GM19395 (cell line): ENCODE measurements at regions not wholly inside any gene's neighbourhood (a gene's known extent, or its start where the extent isn't known, plus 50 kb on each side); places are given as distances from the start of the nearest gene placed in this dataset.

ENCODE experiments used
- ATAC-seq: cut with Tn5 transposase; IDR thresholded peaks from one replicate; pipeline ENCODE4 v1.9.1; 2021; ENCODE audit warnings: mild to moderate bottlenecking, moderate library complexity; ENCODE audit not compliant: unreplicated experiment

DNA sequence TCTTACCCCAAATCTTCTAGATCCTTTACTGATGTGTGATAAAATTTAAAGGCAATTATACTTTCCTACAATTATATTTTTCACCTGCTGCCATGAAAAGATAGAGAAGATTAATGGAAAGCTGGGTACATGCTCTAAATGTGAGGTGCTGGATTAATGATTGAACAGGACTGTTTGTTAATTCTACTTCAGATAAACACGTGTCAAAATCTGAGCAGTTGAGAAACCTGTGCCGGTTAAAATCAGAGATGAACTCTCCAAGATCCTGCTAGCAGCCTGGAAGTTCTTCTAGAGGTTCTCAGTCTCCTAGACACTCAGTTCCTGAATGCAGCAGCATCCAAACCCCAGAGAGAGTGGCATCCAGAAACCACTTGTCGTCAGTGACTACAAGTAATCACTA is 69.2 kb downstream of the INHBA start:
- no peak for ATAC-seq

DNA sequence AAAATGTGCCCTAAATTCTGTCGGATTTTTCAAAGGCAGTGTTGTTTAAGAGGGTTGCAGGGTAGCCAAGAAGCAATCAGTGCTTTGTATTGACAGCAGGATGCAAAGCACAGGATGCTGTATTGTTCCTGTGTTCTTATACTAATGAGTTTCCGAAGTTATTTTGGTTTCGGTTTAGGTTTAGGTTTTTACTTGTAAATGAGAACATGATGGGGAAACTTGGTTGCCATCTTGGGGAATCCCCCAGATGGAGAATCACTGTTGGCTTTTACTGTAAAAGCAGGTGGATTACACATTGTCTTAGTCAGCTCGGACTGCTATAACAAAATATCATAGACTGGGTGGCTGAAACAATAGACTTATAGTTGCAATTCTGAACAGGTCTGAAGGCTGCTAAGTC is 72.1 kb downstream of the INHBA start:
- peak; percentile 89 for ATAC-seq

DNA sequence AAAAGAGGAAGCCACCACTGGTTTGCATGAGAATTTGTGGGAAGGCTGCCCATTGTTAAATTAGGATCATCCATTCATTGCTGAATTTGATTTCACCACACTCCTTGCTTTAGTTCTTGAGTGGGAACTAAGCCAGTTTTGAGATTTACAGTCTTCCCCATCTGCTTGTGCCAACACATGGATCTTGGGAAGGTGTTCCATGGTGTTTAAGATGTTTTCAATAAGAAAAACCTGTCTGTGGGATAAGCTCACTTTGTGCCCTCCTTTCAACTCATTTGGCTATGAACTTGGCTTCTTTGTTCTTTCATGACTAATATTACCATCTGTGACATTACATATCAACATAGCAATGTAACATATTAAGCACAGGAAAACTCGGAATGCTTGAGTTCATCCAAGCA is 73.2 kb downstream of the INHBA start:
- ATAC-seq: no peak

DNA sequence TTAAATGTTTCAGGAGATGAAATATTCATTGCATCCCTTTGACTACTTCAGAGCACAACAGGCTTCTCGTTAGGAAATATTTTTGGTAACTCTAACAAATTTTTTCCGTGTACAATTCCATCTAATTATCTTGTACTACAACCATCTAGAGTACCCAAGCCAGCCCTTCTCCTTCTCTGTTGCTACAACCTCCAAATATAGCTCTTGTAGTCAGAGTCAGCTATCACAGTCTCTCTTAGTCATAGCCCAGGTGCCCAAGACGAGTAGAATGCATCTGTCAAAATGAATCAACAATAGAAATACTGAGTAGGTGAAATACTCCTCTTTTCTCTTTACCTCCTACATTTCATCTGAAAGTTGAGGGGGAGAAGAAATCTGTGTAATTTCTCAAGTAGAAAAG is 74.0 kb downstream of the INHBA start:
- no peak for ATAC-seq

DNA sequence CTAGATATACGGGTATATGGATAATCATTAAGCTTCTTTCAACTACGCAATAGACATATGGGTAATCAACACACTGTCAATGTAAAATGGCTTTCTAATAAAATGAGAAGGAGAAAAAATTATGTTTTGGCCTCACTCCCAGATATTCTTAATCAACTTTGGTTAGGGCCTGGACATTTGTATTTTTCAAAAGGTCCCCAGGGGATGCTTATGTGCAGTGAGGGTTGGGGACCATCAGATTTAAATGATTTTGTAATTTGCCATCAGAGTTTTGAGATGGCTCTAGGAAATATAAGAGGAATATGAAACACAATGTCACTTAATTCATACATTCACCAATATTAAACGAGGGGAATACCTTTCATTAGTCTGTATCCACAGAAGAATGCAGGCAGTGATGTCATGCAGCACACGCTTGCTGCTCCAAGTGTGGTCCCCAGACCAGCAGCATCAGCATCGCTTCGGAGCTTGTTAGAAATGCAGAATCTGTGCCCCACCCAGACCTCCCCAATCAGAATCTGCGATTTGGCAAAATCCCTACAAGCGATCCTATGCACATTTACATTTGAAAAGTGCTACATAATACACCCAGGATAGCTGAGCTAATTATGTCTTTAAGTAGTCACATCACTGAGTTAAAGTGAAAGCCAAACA is 75.1 kb downstream of the INHBA start:
- no peak for ATAC-seq

DNA sequence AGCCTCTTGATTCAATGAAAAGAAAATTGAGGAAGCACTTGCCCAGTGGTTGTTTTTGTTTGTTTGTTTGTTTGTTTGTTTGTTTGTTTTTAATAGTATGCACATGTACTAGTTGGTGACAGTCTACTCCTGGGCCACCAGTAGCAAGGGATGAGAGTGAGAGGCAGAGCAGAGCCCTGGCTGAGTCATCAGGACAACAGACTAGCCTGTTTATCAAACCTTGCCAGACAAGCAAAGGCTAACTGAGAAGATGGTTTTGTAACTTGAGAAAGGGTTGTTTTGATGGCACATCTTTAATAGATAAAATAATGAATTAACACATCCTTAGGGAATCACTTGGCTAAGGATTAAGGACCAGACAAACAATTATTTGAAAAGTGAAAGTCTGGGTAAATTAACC is 78.1 kb downstream of the INHBA start:
- ATAC-seq: no peak

DNA sequence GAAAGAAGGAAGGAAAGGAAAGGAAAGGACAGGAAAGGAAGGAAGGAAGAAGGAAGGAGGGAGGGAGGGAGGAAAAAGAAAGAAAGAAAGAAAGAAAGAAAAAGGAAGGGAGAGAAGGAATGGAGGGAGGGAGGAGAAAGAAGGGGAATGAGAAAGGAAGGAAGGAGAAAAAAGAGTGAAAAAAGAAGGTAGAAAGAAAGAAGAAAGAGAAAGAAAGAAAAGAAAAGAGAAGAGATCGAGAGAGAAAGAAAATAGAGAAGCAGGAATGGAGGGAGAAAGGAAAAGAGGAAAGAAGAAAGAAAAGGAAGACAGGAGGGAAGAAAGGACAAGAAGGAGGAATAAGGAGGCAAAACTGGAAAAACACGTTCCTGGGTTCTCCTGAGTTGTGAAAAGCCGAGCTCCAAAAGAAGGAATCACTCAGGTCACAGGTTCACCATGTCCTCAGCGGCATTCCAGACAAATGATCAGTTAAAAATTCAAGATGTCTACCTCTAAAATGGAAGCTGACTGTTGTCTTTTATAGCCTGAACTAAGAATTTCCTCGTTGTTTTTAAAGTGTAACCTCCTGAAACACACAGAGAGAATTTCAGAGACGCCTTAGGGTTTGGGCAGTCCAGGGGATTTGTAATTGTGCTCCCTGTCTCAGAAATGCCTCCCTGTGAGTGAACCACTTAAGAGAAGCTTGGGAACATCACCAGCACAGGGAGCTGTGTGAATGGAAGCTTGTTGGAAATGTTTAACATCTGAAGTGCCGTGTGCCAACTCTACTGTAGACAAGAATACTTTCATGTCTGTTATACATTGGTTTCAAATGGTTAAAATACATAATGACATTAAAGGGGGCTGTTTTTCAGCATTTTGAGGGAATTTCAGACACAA is 80.7 kb downstream of the INHBA start:
- no peak for ATAC-seq

DNA sequence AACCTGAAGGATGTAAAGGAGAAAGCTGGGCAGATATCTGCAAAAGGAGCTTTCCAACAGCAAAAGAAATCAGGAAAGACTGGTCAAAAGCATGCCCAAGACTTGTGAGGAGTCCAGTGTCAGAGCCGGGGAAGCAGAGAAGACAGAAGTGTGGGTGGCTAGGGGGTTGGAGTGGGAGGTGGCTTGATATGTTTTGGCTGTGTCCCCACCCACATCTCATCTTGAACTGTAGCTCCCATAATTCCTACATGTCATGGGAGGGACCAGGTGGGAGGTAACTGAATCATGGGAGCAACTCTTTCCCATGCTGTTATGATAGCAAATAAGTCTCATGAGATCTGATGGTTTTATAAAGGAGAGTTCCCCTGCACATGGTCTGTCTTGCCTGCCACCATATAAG is 84.9 kb downstream of the INHBA start:
- ATAC-seq: no peak

DNA sequence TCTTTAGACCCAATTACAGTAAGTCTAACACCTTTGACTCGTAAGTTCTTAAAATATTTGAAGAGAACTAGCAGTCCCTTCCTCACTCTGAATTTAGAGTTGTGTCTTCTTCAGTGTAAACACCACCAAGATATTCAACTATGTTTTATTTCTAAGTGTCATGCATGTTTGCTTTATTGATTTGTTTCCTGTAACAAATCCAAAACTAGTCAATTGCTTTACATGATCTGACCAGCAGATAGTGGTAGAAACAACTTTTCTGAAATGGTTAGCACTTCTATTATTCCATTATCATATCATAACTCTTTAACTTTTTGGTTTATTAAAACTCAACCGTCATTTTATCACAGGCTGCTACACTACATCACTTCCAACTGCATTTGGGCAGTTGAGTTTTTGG is 90.1 kb downstream of the INHBA start:
- ATAC-seq: no peak

DNA sequence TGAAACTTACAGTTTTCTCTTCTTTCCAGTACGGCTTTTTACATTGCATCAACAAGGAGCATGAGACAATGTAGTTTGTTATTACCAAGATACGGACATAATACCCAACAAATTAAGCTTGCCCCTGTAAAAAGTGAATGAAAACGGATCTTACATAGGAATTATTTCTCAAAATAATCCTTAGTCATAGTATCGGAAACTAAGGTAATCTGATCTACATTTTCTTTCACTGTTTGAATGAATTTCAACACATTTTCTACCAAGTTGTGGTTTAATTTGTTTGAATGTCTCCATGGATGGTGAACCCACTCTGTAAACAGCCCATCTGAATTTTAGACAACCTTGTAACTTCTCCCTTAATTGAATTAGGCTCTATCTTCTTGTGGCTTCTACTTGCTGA is 90.5 kb downstream of the INHBA start:
- ATAC-seq: no peak

DNA sequence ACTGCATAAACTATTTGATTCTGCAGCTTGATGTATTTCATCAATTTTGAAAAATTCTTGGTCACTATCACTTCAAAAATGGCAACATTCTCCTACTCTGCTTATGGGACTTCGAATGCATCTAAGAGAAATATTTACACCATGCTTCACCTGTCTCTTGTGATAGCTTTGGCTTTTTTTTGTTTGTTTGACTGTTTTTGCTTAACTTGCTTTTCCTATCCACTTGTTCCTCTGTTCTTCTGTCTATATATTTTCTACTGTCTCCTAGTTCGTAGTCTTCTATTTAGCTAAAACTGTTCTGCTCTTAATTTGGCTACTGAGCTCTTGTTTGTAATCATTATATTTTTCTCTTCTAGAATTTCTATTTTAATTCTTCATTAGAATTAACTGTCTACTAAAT is 94.4 kb downstream of the INHBA start:
- ATAC-seq: no peak

DNA sequence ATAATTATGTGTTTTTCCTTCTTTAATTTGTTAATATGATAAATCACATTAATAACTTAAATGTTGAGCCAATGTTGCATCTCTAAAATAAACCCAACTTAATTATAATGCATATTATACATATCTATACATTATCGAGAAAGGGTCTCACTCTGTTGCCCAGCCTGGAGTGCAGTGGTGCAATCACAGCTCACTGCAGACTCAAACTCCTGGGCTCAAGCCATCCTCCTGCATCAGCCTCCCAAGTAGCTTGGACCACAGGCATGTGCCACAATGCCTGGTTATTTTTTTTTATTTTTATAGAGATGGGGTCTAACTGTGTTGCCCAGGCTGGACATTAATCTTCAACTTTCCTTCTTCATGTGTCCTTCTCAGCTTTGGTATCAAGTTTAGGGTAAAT is 98.9 kb downstream of the INHBA start:
- ATAC-seq: no peak

DNA sequence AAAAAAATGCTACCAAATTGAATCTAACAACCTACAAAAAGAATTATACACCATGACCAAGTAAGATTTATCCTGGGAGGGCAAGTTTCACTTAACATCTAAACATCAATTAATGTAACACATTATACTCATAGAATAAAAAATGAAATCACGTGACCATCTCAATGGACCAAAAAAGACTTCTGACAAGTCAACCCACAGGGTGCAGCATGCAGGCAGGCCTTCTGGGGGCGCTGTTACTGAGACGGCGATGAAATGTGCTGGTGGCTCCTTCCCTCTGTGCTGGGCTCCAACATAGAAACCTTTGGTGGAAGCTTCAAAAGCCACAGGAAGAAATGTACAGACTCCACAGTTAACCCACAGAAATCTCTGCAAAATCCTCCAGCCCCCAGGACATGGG is 103.1 kb downstream of the INHBA start:
- no peak for ATAC-seq

DNA sequence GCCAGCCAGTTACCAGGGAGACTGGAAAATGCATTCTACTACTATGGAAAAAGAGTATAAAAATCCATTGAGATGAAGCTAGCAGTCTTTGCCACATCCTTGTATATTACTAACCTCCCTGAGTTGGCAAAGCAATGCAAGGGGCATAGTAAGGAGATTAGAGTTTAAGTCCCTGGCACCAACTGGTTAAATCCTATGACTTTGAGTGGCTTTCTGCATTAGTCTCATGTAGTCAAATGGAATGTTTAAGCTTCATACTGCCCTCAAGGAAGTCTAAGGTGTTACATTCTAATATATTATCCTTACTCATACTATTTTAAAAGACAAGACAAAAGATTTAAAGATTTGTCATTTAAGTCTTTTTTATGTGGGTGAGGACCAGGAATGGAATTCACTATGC is 110.1 kb downstream of the INHBA start:
- no peak for ATAC-seq

DNA sequence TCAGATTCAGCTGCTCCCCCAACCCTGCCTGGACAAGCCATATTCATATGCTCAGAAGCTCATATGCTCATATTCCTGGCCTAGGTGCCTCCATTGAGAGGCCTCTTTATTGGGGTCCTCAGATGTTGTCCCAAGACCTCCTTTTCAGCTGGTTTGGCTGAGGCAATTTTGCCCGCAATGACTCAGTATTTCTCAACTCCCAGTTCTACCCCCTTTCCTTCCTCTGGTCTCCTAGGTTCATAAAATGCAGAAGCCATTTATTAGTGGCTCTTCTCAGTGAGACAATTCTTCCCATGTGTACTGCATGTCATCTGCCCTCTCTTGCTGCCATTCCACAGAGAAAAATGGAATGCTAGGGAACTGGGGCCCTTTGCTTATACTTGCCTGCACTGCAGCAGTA is 110.7 kb downstream of the INHBA start:
- ATAC-seq: no peak

DNA sequence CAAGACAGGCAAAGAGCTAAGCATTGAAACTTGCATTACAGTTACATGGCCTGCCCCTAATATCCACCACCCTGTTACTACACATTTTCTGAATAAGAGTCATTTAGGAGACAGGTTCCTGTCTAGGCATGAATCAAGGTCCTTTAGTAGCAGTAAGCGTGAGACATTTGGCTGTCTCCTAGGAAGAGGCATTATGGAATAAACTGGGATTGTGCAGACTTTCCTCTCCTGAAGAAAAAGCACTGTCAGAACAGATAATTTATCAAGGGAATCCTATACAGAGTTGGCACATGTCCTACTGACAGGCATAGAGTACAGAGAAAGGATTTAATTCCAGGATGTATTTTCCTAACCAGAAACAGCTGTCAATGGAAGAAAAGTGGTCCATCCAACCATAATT is 111.9 kb downstream of the INHBA start:
- no peak for ATAC-seq

DNA sequence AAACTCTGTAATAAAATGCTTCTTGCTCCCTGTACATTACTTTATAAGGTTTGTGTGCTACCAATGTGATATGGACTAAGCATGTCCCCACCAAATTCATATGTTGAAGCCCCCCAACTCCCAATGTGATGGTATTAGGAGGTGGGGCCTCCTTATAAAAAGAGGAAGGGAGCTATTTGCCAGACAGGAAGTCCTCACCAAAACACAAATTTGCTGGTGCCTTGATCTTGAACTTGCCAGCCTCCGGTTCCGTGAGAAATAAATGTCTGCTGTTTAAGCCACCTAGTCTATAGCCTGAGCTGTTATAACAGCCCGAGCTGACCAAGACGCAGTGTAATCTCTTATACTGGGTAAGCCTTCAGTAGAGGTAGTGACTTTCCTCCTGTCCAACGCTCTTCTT is 114.5 kb downstream of the INHBA start:
- ATAC-seq: no peak

DNA sequence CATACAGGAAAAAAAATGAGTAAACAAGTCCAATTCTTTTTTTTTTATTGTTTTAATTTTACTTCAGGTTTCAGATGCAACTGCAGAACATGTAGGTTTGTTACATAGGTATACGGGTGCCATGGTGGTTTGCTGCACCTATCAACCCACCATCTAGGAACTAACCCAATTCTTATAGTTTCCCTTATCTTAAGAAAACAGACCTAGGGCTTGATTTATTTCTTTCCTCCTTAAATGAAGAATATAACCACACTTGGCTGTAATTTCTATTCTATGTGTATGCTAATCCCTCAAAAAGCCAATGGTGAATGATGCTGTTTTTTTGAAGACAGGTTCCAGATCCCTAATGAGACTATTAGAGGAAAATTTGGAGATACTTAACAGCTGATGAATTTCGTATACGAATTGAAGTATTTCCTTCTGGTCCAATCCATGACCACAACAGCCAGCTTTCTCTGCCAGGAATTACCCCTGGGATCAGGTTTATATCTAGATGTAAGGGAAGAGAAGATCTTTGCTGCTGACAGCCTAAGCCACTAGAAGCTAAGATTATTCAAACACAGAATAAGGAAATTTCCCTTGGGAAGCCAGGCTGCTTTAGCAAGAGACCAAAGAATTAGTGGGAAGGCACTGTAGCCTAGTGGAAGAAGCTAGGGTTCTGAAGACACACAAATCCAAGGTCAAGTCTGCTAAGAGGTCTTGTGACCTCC is 115.8 kb downstream of the INHBA start:
- ATAC-seq: no peak

DNA sequence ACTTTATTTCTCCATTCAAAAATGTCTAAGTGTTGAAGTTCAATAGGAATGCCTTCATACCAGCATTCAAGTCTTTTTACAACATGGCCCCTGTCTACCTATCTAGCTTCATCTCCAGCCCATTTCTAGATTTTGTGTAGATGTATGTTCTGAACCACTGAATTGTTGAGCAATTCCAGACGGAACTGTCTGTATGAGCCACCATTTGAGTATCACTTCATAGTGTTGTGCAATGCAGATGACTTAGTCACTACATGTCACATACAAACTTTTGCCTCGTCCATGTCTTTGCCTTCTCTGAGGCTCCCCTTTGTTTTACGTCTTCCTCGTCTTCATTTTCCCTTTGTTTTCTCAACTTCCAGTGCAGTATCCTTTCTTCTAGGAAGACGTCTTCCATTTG is 118.1 kb downstream of the INHBA start:
- no peak for ATAC-seq

DNA sequence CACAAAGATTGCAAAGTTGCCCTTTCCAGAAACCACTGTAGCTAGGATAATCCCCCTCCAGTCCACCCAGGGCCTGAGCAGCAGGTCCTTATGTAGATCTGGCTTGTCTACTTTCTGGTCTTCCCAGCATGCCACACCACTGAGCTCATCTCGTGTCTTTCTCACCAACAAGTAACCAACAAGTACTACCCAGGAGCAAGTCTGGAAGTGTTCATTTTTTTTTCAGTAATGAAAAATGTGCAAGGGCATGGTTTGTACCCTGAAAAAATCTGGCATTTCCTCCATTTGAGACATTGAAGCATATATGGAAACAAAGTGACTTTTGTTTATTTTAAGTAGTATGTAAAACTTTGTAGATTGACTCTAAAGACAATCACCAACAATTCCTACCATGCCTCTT is 120.8 kb downstream of the INHBA start:
- ATAC-seq: no peak

DNA sequence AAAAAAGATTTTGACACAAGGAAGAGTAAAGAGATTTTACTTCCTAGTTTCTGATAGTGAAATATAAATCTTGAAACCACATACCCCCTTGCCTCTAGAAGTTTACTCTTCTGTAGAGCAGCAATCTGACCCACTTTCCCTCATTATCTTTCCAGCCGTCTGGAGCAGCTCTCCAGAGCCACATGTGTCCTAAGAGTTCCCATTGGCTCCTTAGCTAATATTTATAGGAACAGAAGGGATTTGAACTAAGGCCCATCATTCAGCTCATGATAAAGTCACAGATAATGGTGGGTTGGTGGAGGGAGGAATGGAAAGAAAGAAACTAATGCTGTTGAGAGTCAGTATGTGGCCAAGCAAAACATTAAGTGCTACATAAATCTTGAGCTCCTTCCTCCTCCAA is 121.8 kb downstream of the INHBA start:
- no peak for ATAC-seq
